ENCODE measurements at regions not wholly inside any gene's neighbourhood (a gene's known extent, or its start where the extent isn't known, plus 50 kb on each side); places are given as distances from the start of the nearest gene placed in this dataset.

DNA sequence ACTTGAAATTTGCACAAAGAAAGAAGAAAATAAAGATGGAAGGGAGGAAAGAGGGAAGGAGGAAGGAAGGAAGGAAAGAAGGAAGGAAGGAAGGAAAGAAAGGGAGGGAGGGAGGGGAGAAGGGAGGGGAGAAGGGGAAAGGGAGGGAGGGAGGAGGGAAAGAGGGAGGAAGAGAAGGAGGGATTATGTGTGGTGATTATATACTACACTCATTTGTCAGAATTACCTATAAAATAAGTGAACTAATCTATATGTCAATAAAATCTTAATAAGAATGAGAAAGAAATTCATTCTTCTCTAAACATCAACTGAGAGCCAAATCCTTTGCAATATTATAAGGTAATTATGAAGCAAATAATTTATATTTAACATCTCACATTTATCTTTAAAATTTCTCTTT lies 77.9 kb upstream of the TFAP2D start:
- TF ChIP-seq, protein P1, sequence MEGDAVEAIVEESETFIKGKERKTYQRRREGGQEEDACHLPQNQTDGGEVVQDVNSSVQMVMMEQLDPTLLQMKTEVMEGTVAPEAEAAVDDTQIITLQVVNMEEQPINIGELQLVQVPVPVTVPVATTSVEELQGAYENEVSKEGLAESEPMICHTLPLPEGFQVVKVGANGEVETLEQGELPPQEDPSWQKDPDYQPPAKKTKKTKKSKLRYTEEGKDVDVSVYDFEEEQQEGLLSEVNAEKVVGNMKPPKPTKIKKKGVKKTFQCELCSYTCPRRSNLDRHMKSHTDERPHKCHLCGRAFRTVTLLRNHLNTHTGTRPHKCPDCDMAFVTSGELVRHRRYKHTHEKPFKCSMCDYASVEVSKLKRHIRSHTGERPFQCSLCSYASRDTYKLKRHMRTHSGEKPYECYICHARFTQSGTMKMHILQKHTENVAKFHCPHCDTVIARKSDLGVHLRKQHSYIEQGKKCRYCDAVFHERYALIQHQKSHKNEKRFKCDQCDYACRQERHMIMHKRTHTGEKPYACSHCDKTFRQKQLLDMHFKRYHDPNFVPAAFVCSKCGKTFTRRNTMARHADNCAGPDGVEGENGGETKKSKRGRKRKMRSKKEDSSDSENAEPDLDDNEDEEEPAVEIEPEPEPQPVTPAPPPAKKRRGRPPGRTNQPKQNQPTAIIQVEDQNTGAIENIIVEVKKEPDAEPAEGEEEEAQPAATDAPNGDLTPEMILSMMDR (IDR thresholded peaks at IDR 0.05), result no peak
- TF ChIP-seq POLR2AphosphoS5 (IDR thresholded peaks at IDR 0.05), result no peak
